AG09309 (cell line): ENCODE measurements at regions not wholly inside any gene's neighbourhood (a gene's known extent, or its start where the extent isn't known, plus 50 kb on each side); places are given as distances from the start of the nearest gene placed in this dataset.

Experiments used
- DNase-seq: peaks from one replicate; pipeline ENCODE4 v3.0.0-alpha.2; 2010; ENCODE audit warnings: low read depth
- H3K4me3 ChIP-seq: 2 replicates; pipeline ENCODE4 v1.5.1; 2011; ENCODE audit warnings: mild to moderate bottlenecking, low read depth, low read length, moderate library complexity; ENCODE audit not compliant: control insufficient read depth
- CTCF ChIP-seq: IDR thresholded peaks from 2 replicates; pipeline ENCODE4 v1.5.1; 2011; ENCODE audit warnings: mild to moderate bottlenecking, low read depth, low read length, inconsistent platforms; ENCODE audit not compliant: insufficient read depth, control insufficient read depth; ENCODE audit errors: missing control alignments

DNA sequence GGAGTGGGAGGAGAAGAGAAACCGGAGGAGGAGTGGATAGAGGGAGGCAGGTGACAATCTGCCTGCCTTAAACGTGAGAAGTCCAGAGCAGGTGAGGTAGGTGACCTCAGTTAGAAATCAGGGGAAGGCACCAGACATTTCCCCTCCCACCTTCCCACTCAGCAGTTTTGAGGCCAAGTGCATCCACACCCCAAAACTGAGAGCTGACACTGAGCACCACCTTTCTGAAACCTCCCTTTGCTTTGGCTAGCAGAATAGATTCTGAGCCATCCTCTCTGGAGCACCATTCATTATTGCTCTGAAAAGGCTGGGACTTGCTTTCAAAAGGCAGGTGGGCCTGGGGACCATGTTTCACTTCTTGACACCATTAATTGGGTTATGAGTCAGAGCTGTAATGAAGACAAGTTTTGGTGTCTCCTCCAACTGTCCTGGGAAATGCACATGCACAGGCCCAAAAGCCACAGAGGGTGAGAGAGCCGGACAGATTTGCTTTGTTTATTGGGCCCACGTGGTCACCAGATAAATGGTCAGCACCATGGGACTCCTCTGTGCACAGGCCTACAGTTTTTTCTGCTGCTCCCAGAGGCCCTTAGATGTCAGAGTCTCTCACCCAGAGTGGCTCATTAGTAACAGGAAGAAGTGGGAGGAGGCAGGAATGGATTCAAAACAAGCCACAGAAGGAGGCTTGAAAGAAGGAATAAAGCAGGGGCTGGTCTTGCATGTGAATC, 314.7 kb downstream of the TLE1 start:
- no peak overlapping the region for H3K4me3 ChIP-seq
- DNase-seq: no peak
- TF ChIP-seq CTCF: no peak

- no peak overlapping the region for H3K4me3 ChIP-seq
- DNase-seq: no peak
- TF ChIP-seq CTCF: no peak
Measured at GRCh38 chr9:81373294-81373693, 316.1 kb downstream of the TLE1 start.

DNA sequence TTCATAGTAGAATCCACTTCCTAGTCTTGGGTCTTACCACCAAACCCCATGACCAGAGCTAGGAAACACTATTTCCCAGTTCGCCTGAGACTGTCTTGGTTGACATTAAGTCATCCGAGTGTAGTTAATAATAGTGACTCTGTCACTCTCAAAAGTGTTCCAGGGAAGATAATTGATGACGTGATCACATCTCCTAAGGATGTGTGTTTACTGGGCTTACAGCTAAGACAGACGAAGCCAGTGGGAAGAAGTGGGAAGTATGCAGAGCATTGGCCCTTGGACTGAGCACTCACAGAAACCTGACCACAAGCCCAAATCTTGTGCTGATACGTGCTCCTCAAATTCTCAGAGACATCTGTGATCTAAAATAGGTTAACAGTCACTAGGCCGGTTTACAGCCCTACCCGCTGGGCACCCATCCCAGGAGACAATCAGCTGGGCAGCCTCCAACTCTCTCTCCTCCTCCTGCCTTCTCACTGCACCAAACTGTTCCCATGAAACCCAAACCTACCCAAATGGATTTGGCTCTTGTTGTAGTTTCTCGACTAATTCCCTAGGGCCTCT, 316.6 kb downstream of the TLE1 start:
- H3K4me3 ChIP-seq: no peak overlapping the region
- no peak for DNase-seq
- TF ChIP-seq CTCF: no peak

GRCh38 chr9:81371824-81372223, 317.5 kb downstream of the TLE1 start:
- DNase-seq: no peak
- H3K4me3 ChIP-seq: no peak overlapping the region
- no peak for TF ChIP-seq CTCF

DNA sequence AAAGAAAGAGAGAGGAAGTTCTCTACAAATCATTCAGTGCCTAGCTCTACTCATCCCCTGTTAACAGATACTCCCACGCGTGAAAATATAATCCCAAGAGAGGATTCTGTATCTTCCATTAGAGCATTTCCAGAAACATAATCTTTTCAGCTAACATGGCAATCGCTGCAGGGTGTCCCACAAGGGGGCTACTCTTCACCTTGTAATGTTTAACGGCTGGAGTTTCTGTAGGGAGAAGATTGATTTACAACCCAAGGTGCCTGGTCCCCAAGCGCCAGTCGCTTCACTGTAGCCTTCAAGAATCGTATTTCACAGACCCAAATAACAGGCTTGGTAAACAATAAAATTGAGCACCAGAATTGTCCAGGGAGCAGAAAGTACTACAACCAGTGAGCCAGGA, 318.7 kb downstream of the TLE1 start:
- TF ChIP-seq CTCF: no peak
- no peak for DNase-seq
- H3K4me3 ChIP-seq: no peak overlapping the region

DNA sequence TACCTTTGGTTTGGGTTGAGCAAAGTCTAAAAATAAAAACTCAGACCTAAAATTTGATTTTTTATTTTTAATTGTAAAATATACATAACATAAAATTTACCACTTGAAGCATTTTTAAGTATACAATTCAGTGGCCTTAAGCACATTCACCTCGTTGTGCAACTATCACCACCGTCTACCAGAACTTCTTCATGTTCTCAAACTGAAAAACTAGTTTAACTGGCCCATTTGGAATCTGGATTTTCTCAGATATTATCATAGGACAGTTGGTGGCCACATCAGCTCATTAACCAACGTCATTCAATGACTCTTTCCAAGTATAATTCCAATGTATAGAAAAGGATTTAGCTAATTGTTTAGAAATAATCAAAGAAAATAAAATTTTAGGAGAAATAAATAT, 319.3 kb downstream of the TLE1 start:
- no peak for TF ChIP-seq CTCF
- H3K4me3 ChIP-seq: no peak overlapping the region
- DNase-seq: no peak
